Hepatocyte (in vitro differentiated cells): ENCODE measurements at regions not wholly inside any gene's neighbourhood (a gene's known extent, or its start where the extent isn't known, plus 50 kb on each side); places are given as distances from the start of the nearest gene placed in this dataset.

ENCODE experiments used
- DNase-seq: peaks from one replicate; pipeline ENCODE4 v3.0.0-alpha.2; 2016; ENCODE audit warnings: low spot score
- H2AFZ ChIP-seq: fragments of 200-600 bp; sonication (generic); 2 replicates; pipeline ENCODE4 v1.6.0; 2016; ENCODE audit warnings: antibody characterized with exemption, mild to moderate bottlenecking
- H3K27ac ChIP-seq: fragments of 200-600 bp; sonication (generic); 2 replicates; pipeline ENCODE4 v1.5.1; 2016; ENCODE audit warnings: mild to moderate bottlenecking
- H3K27me3 ChIP-seq: fragments of 200-600 bp; sonication (generic); 2 replicates; pipeline ENCODE4 v1.6.1; 2016
- H3K36me3 ChIP-seq: fragments of 200-600 bp; sonication (generic); replicated peaks from 2 replicates; pipeline ENCODE4 v1.5.1; 2016; ENCODE audit warnings: low read depth; ENCODE audit not compliant: insufficient read depth
- H3K4me1 ChIP-seq: fragments of 200-600 bp; sonication (generic); 2 replicates; pipeline ENCODE4 v1.5.1; 2016; ENCODE audit warnings: mild to moderate bottlenecking, moderate library complexity; ENCODE audit not compliant: insufficient read depth
- H3K4me2 ChIP-seq: fragments of 200-600 bp; sonication (generic); 2 replicates; pipeline ENCODE4 v1.6.0; 2016
- H3K4me3 ChIP-seq: fragments of 200-600 bp; sonication (generic); 2 replicates; pipeline ENCODE4 v1.5.1; 2016; ENCODE audit warnings: mild to moderate bottlenecking
- H3K79me2 ChIP-seq: fragments of 200-600 bp; sonication (generic); 2 replicates; pipeline ENCODE4 v1.6.0; 2017; ENCODE audit warnings: mild to moderate bottlenecking
- H3K9me2 ChIP-seq: fragments of 200-600 bp; sonication (generic); replicated peaks from 2 replicates; pipeline ENCODE4 v1.6.0; 2017; ENCODE audit warnings: mild to moderate bottlenecking; ENCODE audit not compliant: insufficient read depth
- H3K9me3 ChIP-seq: fragments of 200-600 bp; sonication (generic); 2 replicates; pipeline ENCODE4 v1.5.1; 2016; ENCODE audit warnings: low read depth, mild to moderate bottlenecking
- H4K20me1 ChIP-seq: fragments of 200-600 bp; sonication (generic); 2 replicates; pipeline ENCODE4 v1.6.0; 2016; ENCODE audit warnings: mild to moderate bottlenecking; ENCODE audit not compliant: insufficient read depth, poor library complexity, severe bottlenecking
- EZH2 ChIP-seq: fragments of 200-600 bp; sonication (generic); IDR thresholded peaks from 2 replicates; pipeline ENCODE4 v1.6.1; 2016; ENCODE audit warnings: antibody characterized with exemption, mild to moderate bottlenecking, borderline replicate concordance
- EZH2phosphoT487 ChIP-seq: fragments of 200-600 bp; sonication (generic); IDR thresholded peaks from one replicate; pipeline ENCODE4 v1.6.1; 2018; ENCODE audit warnings: antibody characterized with exemption, mild to moderate bottlenecking, low read depth, moderate library complexity; ENCODE audit not compliant: unreplicated experiment, severe bottlenecking
- WGBS: methylation state at CpG from one replicate; pipeline ENCODE4 v1.1.6; 2016; ENCODE audit warnings: low lambda C conversion rate; ENCODE audit errors: missing lambda C conversion rate; 5-methylcytosine and 5-hydroxymethylcytosine counted together
- TF ChIP-seq, protein P1 (sequence below): fragments of 200-600 bp; sonication (generic); IDR thresholded peaks from 2 replicates; pipeline ENCODE4 v1.5.1; 2016; ENCODE audit warnings: antibody characterized with exemption, mild to moderate bottlenecking; ENCODE audit not compliant: poor library complexity

DNA sequence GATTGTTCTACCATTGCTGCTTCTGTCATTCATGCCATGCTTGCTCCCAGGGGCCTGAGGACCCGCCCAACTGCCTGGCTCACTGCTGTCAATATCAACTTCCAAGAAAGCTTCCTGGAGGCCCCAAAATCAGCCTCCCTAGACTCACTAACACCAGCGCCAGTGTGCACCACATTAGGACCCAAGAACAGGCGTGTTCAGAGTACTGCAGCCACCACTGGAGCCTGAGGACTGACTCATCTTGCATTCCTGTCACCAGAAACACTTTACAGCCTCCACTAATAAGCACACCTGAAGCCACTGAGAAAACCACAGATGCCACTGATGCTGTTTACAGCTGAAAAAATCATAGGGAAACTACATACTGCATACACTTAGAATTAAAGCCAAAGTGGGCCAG, 1284.3 kb downstream of the TYW1 start:
- Histone ChIP-seq H3K4me1 (no peaks in the 10 kb centered on the region), H3K36me3 (no peaks in the 10 kb centered on the region), H3K4me3 (no peak overlapping the region), H2AFZ (no peak overlapping the region), H3K9me3 (no peaks in the 10 kb centered on the region), H3K27ac (no peak overlapping the region), H3K27me3 (no peaks in the 10 kb centered on the region), H4K20me1 (no peaks in the 10 kb centered on the region), H3K79me2 (no peaks in the 10 kb centered on the region), H3K4me2 (no peak overlapping the region), H3K9me2 (no peaks in the 10 kb centered on the region)
- TF ChIP-seq EZH2 (no peak), EZH2phosphoT487 (no peak)
- TF ChIP-seq, protein P1, sequence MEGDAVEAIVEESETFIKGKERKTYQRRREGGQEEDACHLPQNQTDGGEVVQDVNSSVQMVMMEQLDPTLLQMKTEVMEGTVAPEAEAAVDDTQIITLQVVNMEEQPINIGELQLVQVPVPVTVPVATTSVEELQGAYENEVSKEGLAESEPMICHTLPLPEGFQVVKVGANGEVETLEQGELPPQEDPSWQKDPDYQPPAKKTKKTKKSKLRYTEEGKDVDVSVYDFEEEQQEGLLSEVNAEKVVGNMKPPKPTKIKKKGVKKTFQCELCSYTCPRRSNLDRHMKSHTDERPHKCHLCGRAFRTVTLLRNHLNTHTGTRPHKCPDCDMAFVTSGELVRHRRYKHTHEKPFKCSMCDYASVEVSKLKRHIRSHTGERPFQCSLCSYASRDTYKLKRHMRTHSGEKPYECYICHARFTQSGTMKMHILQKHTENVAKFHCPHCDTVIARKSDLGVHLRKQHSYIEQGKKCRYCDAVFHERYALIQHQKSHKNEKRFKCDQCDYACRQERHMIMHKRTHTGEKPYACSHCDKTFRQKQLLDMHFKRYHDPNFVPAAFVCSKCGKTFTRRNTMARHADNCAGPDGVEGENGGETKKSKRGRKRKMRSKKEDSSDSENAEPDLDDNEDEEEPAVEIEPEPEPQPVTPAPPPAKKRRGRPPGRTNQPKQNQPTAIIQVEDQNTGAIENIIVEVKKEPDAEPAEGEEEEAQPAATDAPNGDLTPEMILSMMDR: no peak
- no peak for DNase-seq
- WGBS: 93% methylated on average over 3 of the region's 3 CpGs

DNA sequence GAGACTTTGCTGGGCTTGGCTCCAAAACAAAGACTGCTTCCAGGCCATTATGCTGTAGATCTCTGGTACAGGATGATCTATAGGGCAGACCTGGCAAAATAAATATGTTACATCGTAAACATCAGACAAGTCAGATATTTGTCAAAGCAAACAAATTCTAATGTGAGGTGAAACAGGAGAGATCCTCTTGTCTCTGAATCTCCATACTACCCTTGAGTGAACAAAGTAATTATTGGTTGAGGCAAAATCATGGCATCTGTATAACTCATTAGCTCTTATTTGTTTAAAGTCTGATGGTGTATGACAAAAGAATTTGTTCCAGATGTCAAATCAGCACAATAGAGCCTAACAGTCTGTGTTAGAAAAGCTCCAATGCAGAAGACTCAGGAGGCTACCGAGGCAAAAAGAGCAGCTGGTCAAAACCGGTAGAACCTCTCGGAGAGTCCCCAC, 1291.5 kb downstream of the TYW1 start:
- TF ChIP-seq EZH2 (no peak), EZH2phosphoT487 (no peak)
- TF ChIP-seq, protein P1: no peak
- no peak overlapping the region for H2AFZ ChIP-seq
- no peaks in the 10 kb centered on the region for H3K9me3 ChIP-seq
- no peak for DNase-seq
- H3K9me2 ChIP-seq: no peaks in the 10 kb centered on the region
- peaks cover 3% of the 10 kb centered on the region for H3K4me1 ChIP-seq
- no peaks in the 10 kb centered on the region for H3K79me2 ChIP-seq
- no peaks in the 10 kb centered on the region for H3K27me3 ChIP-seq
- H3K27ac ChIP-seq: no peak overlapping the region
- H3K4me2 ChIP-seq: no peak overlapping the region
- 74% methylated on average over 4 of the region's 4 CpGs for WGBS
- H3K36me3 ChIP-seq: no peaks in the 10 kb centered on the region
- no peak overlapping the region for H3K4me3 ChIP-seq
- H4K20me1 ChIP-seq: no peaks in the 10 kb centered on the region

DNA sequence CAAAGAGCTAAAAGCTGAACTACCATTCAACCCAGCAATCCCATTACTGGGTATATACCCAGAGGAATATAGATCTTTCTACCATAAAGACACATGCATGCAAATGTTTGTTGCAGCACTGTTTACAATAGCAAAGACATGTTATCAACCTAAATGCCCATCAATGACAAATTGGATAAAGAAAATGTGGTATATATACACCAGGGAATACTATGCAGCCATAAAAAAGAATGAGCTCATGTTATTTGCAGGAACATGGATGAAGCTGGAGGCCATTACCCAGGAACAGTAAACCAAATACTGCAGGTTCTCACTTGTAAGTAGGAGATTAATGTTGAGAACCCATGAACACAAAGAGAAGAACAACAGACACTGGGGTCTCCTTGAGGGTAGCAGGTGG, 1295.1 kb downstream of the TYW1 start:
- DNase-seq: no peak
- TF ChIP-seq, protein P1: no peak
- TF ChIP-seq EZH2: no peak
- TF ChIP-seq EZH2phosphoT487: no peak
- H3K27me3 ChIP-seq: peaks cover 3% of the 10 kb centered on the region
- H3K36me3 ChIP-seq: no peaks in the 10 kb centered on the region
- H3K9me3 ChIP-seq: no peaks in the 10 kb centered on the region
- H2AFZ ChIP-seq: no peak overlapping the region
- no peak overlapping the region for H3K27ac ChIP-seq
- no peak overlapping the region for H3K4me2 ChIP-seq
- H4K20me1 ChIP-seq: no peaks in the 10 kb centered on the region
- H3K79me2 ChIP-seq: no peaks in the 10 kb centered on the region
- no peak overlapping the region for H3K4me3 ChIP-seq
- no peaks in the 10 kb centered on the region for H3K9me2 ChIP-seq
- peaks cover 3% of the 10 kb centered on the region for H3K4me1 ChIP-seq

DNA sequence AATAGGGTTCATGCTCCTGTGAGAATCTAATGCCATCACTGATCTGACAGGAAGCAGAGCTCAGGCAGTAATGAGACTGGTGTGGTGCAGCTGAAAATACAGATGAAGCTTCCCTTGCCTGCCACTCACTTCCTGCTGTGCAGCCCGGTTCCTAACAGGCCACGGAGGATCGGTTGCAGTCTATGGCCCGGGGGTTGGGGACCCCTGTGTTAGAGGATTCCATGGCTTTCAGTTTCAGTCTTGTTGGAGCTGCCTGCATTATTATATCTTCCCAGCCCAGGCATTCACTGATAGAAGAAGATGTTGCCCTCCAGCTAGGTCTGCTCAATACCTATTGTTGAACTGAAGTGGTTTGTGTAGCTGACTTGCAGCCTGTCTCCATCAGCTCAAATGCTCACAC, 1298.8 kb downstream of the TYW1 start:
- TF ChIP-seq EZH2phosphoT487 (no peak), EZH2 (no peak)
- TF ChIP-seq, protein P1: no peak
- Histone ChIP-seq H3K4me3 (no peak overlapping the region), H3K9me2 (no peaks in the 10 kb centered on the region), H3K4me1 (no peaks in the 10 kb centered on the region), H3K9me3 (no peaks in the 10 kb centered on the region), H3K36me3 (no peaks in the 10 kb centered on the region), H2AFZ (no peak overlapping the region), H3K27ac (no peak overlapping the region), H3K27me3 (peaks cover 3% of the 10 kb centered on the region), H4K20me1 (no peaks in the 10 kb centered on the region), H3K4me2 (no peak overlapping the region), H3K79me2 (no peaks in the 10 kb centered on the region)
- DNase-seq: no peak
- WGBS: 58% methylated on average over 4 of the region's 4 CpGs
